GM12872 (cell line): ENCODE measurements at regions not wholly inside any gene's neighbourhood (a gene's known extent, or its start where the extent isn't known, plus 50 kb on each side); places are given as distances from the start of the nearest gene placed in this dataset.

ENCODE experiments used
- TF ChIP-seq, protein P1 (sequence below): IDR thresholded peaks from 3 replicates; pipeline ENCODE4 v1.5.1; 2011; ENCODE audit warnings: low read depth, mild to moderate bottlenecking, low read length, moderate library complexity; ENCODE audit not compliant: insufficient read depth

DNA sequence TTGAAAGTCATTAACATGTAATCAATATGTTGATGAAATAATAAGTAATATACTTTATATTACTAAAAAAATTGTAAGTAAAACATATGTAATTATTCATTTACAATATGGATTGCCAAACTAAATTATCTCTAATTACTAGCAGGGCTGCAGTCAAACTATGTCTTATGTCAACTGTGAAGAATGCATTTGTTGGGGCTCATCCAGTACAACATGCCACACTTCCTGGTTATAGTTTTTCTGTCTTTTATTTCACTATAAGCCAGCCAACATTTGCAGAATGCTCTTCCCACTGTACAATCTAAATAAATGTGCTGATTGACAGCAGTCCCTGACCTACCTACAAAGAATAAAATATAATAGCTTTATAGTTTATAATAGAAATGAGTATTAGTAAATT, 975.4 kb upstream of the NDST4 start:
- TF ChIP-seq, protein P1, sequence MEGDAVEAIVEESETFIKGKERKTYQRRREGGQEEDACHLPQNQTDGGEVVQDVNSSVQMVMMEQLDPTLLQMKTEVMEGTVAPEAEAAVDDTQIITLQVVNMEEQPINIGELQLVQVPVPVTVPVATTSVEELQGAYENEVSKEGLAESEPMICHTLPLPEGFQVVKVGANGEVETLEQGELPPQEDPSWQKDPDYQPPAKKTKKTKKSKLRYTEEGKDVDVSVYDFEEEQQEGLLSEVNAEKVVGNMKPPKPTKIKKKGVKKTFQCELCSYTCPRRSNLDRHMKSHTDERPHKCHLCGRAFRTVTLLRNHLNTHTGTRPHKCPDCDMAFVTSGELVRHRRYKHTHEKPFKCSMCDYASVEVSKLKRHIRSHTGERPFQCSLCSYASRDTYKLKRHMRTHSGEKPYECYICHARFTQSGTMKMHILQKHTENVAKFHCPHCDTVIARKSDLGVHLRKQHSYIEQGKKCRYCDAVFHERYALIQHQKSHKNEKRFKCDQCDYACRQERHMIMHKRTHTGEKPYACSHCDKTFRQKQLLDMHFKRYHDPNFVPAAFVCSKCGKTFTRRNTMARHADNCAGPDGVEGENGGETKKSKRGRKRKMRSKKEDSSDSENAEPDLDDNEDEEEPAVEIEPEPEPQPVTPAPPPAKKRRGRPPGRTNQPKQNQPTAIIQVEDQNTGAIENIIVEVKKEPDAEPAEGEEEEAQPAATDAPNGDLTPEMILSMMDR: no peak

DNA sequence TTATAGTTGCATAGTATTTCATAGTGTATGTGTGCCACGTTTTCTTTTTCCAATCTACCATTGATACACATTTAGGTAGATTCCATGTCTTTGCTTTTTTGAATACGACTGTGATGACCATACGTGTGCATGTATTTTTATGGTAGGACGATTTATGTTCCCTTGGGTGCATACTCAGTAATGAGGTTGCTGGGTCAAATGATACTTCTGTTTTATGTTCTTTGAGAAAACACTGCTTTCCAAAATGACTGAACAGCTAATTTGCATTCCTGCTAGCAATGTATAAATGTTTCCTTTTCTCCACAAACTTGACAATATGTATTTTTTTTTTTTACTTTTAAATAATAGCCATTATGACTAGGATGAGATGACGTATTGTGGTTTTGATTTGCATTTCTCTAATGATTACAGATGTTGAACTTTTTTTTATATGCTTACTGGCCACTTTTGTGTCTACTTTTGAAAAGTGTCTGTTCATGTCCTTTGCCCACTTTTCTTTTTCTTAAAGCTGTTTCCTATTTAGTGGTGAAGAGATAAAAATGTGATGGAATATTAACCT, 969.5 kb upstream of the NDST4 start:
- TF ChIP-seq, protein P1: no peak

DNA sequence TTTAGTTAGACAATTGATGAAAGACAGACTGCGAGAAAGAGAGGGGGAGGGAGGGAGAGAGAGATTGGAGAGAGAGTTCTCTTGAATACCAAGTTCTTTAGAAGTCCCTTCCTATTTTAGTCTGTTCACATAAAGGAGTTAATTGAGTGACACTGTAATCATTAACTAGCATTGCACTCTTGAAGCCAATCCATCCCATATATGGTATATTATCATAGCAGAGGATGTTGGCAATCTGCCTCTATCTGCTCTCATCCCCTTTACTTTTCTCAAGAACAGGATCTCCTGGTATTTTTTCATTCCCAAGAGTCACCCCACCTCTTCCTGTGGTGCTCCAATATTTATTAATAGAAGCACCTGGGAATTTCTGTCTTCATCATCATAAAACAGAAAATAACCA, 959.6 kb upstream of the NDST4 start:
- TF ChIP-seq, protein P1: no peak

DNA sequence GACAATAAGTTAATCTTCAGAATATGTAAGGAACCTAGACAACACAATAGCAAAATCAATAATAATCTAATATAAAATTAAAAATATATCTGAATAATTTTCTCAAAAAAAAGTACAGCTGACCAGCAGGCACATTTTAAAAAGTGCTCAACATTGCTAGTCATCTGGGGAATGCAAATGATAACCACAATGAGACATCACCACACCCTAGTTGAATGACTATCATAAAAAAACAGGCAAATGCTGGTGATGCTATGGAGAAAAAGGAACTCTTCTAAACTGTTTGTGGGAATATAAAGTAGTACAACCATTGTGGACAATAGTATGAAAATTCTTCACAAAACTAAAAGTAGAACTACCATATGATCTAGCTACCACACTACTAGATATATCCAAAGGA, 956.9 kb upstream of the NDST4 start:
- TF ChIP-seq, protein P1: no peak

DNA sequence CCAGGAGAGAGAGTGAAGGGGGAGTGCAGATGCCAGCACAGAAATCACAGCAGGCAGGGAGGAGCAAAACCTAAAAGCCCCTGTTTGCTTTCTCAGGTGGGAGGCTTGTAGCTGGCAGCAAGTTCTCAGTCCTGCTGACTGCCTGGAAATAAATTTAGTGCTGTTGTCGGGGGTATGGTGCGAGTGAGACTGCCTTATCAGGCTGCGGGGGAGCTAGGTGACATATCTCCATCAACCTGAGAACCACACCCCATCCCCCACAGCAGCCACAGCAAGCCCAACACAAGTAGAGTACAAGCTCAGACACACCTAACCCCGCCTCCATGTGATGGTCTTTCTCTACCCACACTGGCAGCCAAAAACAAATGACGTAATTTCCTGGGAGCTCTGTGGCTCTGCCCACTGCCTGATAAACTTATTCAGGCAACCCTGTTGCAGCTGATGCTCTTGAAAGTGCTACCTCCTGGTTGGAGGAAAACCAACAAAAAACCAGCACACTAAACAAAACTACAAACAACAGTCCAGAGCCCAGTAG, 953.4 kb upstream of the NDST4 start:
- TF ChIP-seq, protein P1: no peak

DNA sequence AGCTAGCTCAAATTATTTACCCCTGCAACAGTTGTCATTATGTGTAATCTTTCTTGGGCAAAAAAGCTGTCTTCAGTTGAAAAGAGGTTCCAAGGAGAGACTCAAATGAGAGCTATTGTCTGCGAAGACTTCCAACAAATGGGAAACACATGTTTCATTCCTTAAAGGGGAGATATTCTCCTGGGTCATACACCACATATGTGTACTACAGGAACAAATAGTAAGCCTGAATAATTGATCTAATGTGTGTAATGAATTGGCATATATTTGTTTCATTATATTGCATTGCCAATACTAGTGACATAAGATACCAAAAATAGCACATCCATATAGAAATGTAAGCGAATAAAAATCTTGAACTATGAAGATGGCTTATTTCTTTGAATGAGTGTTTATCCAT, 950.9 kb upstream of the NDST4 start:
- TF ChIP-seq, protein P1: no peak

DNA sequence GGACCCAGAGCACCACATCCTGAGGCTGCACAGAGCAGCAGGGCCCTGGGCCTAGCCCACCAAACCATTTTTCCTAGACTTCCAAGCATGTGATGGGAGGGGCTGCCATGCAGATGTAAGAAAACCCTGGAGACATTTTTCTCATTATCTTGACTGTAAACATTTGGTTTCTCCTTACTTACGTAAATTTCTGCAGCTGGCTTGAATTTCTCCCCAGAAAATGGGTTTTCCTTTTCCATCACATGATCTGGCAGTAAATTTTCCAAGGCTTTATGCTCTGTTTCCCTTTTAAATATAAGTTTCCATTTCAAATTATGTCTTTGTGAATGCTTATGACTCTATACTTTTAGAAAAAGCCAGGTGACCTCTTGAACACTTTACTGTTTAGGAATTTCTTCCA, 945.9 kb upstream of the NDST4 start:
- TF ChIP-seq, protein P1: no peak
